BLaER1 treated with 17β-estradiol and CSF1 and Interleukin-3, amounts not matched to agents 10 nM and 100 nM (cell line): ENCODE measurements at regions not wholly inside any gene's neighbourhood (a gene's known extent, or its start where the extent isn't known, plus 50 kb on each side); places are given as distances from the start of the nearest gene placed in this dataset.
A peak's percentile ranks its signal among the peaks of the same experiment; 100 is the strongest.

Experiments used
- H3K27ac ChIP-seq, 11 experiments: shearing (Covaris generic); formaldehyde crosslinking; 2 replicates each; pipeline ENCODE4 v1.8.1; 2022
- H3K27me3 ChIP-seq, 11 experiments: shearing (Covaris generic); formaldehyde crosslinking; 2 replicates each; pipeline ENCODE4 v1.8.1; 2022
- H3K36me3 ChIP-seq, 11 experiments: shearing (Covaris generic); formaldehyde crosslinking; 2 replicates each; pipeline ENCODE4 v1.8.1; 2022
- H3K4me1 ChIP-seq, 10 experiments: shearing (Covaris generic); formaldehyde crosslinking; 2 replicates each; pipeline ENCODE4 v1.8.1; 2022
- H3K4me2 ChIP-seq, 11 experiments: shearing (Covaris generic); formaldehyde crosslinking; 2 replicates each; pipeline ENCODE4 v1.8.1; 2022
- H3K4me3 ChIP-seq, 10 experiments: shearing (Covaris generic); formaldehyde crosslinking; 2 replicates each; pipeline ENCODE4 v1.8.1; 2022
- H3K9ac ChIP-seq, 11 experiments: shearing (Covaris generic); formaldehyde crosslinking; 2 replicates each; pipeline ENCODE4 v1.8.1; 2022
- H3K9me3 ChIP-seq, 11 experiments: shearing (Covaris generic); formaldehyde crosslinking; replicated peaks in 1 of 11; 2 replicates each; pipeline ENCODE4 v1.8.1; 2022
- H4K20me1 ChIP-seq, 11 experiments: shearing (Covaris generic); formaldehyde crosslinking; 2 replicates each; pipeline ENCODE4 v1.8.1; 2022
- Cebpa-rat ChIP-seq, 11 experiments: shearing (Covaris generic); IDR thresholded peaks; 2 replicates each; pipeline ENCODE4 v1.8.1; 2022

GRCh38 chr17:27236717-27237315 is 57.1 kb upstream of the WSB1 start:
- Histone ChIP-seq H3K27me3 (no peaks in the 10 kb centered on the region), H3K27ac (peak overlapping the region in 2 of 11 experiments; percentile 91 to 96; a peak in 2 of 22 replicates), H3K36me3 (no peaks in the 10 kb centered on the region), H3K4me2 (peak overlapping the region in 3 of 11 experiments; percentile 84 to 96 (median 90); a peak in 3 of 22 replicates), H4K20me1 (no peaks in the 10 kb centered on the region), H3K9ac (peak overlapping the region in 1 of 11 experiments; percentile 78; a peak in 2 of 22 replicates), H3K4me3 (no peak overlapping the region), H3K9me3 (no peaks in the 10 kb centered on the region), H3K4me1 (peaks cover 16 to 91% (median 41%) of the 10 kb centered on the region in 10 experiments)
- no peak for TF ChIP-seq Cebpa-rat (IDR thresholded peaks at IDR 0.05)

GRCh38 chr17:27237890-27238289 is 56.0 kb upstream of the WSB1 start:
- Histone ChIP-seq H3K4me1 (peaks cover 15 to 100% (median 41%) of the 10 kb centered on the region in 10 experiments), H3K9ac (peak overlapping the region in 3 of 11 experiments; percentile 18 to 78 (median 78); a peak in 3 of 22 replicates), H3K9me3 (no peaks in the 10 kb centered on the region), H3K27me3 (no peaks in the 10 kb centered on the region), H3K27ac (peak overlapping the region in 6 of 11 experiments; percentile 9 to 96 (median 77); a peak in 11 of 22 replicates), H3K4me2 (peak overlapping the region in 4 of 11 experiments; percentile 83 to 96 (median 87); a peak in 8 of 22 replicates), H4K20me1 (no peaks in the 10 kb centered on the region), H3K4me3 (no peak overlapping the region), H3K36me3 (no peaks in the 10 kb centered on the region)
- no peak for TF ChIP-seq Cebpa-rat (IDR thresholded peaks at IDR 0.05)

GRCh38 chr17:27239046-27239445 is 54.9 kb upstream of the WSB1 start:
- H4K20me1 ChIP-seq, result no peaks in the 10 kb centered on the region
- H3K4me3 ChIP-seq, result peak overlapping the region in 2 of 10 experiments; percentile 7 to 18; a peak in 2 of 20 replicates
- peak overlapping the region in 9 of 11 experiments; percentile 2 to 78 (median 59); a peak in 12 of 22 replicates for H3K9ac ChIP-seq
- H3K4me1 ChIP-seq, result peaks cover 14 to 100% (median 33%) of the 10 kb centered on the region in 10 experiments
- no peaks in the 10 kb centered on the region for H3K27me3 ChIP-seq
- no peaks in the 10 kb centered on the region for H3K36me3 ChIP-seq
- TF ChIP-seq Cebpa-rat (IDR thresholded peaks at IDR 0.05), result no peak
- peak overlapping the region; percentile 32 to 96 (median 60) for H3K4me2 ChIP-seq
- H3K27ac ChIP-seq, result peak overlapping the region in 9 of 11 experiments; percentile 19 to 96 (median 76); a peak in 17 of 22 replicates
- H3K9me3 ChIP-seq, result peaks cover 0 to 1% (median 0%) of the 10 kb centered on the region in 11 experiments; a peak in 2 of 22 replicates

- peak overlapping the region in 5 of 11 experiments; percentile 2 to 78 (median 67); a peak in 7 of 22 replicates for H3K9ac ChIP-seq
- no peaks in the 10 kb centered on the region for H3K36me3 ChIP-seq
- H3K4me2 ChIP-seq, result peak overlapping the region; percentile 32 to 96 (median 60); a peak in 18 of 22 replicates
- H3K4me1 ChIP-seq, result peaks cover 16 to 100% (median 38%) of the 10 kb centered on the region in 10 experiments
- peaks cover 0 to 7% (median 0%) of the 10 kb centered on the region in 11 experiments; a peak in 2 of 22 replicates for H3K9me3 ChIP-seq
- no peaks in the 10 kb centered on the region for H4K20me1 ChIP-seq
- no peaks in the 10 kb centered on the region for H3K27me3 ChIP-seq
- no peak for TF ChIP-seq Cebpa-rat (IDR thresholded peaks at IDR 0.05)
- H3K27ac ChIP-seq, result peak overlapping the region in 7 of 11 experiments; percentile 37 to 96 (median 78); a peak in 11 of 22 replicates
- no peak overlapping the region for H3K4me3 ChIP-seq
These were observed 54.3 kb upstream of the WSB1 start for GRCh38 chr17:27239584-27239983.

- H3K4me2 ChIP-seq, result peak overlapping the region in 6 of 11 experiments; percentile 35 to 96 (median 72); a peak in 13 of 22 replicates
These were observed 53.7 kb upstream of the WSB1 start for GRCh38 chr17:27240086-27240801.

GRCh38 chr17:27240802-27241155 is 53.1 kb upstream of the WSB1 start:
- Histone ChIP-seq H3K4me2 (peak overlapping the region in 6 of 11 experiments; percentile 35 to 96 (median 72); a peak in 10 of 22 replicates), H3K4me3 (no peak overlapping the region), H3K27ac (peak overlapping the region in 5 of 11 experiments; percentile 25 to 91 (median 58); a peak in 7 of 22 replicates), H3K27me3 (no peaks in the 10 kb centered on the region), H3K9me3 (peaks cover 0 to 7% (median 0%) of the 10 kb centered on the region in 11 experiments; a peak in 2 of 22 replicates), H3K36me3 (no peaks in the 10 kb centered on the region), H4K20me1 (no peaks in the 10 kb centered on the region), H3K4me1 (peaks cover 24 to 98% (median 50%) of the 10 kb centered on the region in 10 experiments), H3K9ac (peak overlapping the region in 3 of 11 experiments; percentile 14 to 68 (median 58); a peak in 3 of 22 replicates)
- no peak for TF ChIP-seq Cebpa-rat (IDR thresholded peaks at IDR 0.05)

More at GRCh38 chr17:27240086-27240801, 53.7 kb upstream of the WSB1 start:
- Histone ChIP-seq H3K36me3 (no peaks in the 10 kb centered on the region), H3K4me1 (peaks cover 21 to 98% (median 45%) of the 10 kb centered on the region in 10 experiments), H3K9ac (peak overlapping the region in 4 of 11 experiments; percentile 14 to 68 (median 48); a peak in 5 of 22 replicates), H3K9me3 (peaks cover 0 to 7% (median 0%) of the 10 kb centered on the region in 11 experiments; a peak in 2 of 22 replicates), H3K4me3 (no peak overlapping the region), H3K27ac (peak overlapping the region in 7 of 11 experiments; percentile 11 to 91 (median 56); a peak in 12 of 22 replicates), H4K20me1 (no peaks in the 10 kb centered on the region), H3K27me3 (no peaks in the 10 kb centered on the region)
- no peak for TF ChIP-seq Cebpa-rat (IDR thresholded peaks at IDR 0.05)

GRCh38 chr17:27241346-27241946 is 52.5 kb upstream of the WSB1 start:
- no peaks in the 10 kb centered on the region for H3K27me3 ChIP-seq
- peaks cover 24 to 100% (median 54%) of the 10 kb centered on the region in 10 experiments for H3K4me1 ChIP-seq
- no peaks in the 10 kb centered on the region for H3K36me3 ChIP-seq
- no peaks in the 10 kb centered on the region for H4K20me1 ChIP-seq
- peak overlapping the region in 5 of 11 experiments; percentile 37 to 96 (median 84); a peak in 10 of 22 replicates for H3K4me2 ChIP-seq
- no peak overlapping the region for H3K4me3 ChIP-seq
- peak overlapping the region in 5 of 11 experiments; percentile 5 to 91 (median 18); a peak in 6 of 22 replicates for H3K27ac ChIP-seq
- H3K9me3 ChIP-seq, result peaks cover 0 to 7% (median 0%) of the 10 kb centered on the region in 11 experiments; a peak in 2 of 22 replicates
- peak overlapping the region in 1 of 11 experiments; percentile 58; a peak in 2 of 22 replicates for H3K9ac ChIP-seq
- no peak for TF ChIP-seq Cebpa-rat (IDR thresholded peaks at IDR 0.05)

- H3K27me3 ChIP-seq, result no peaks in the 10 kb centered on the region
- no peak overlapping the region for H3K4me3 ChIP-seq
- no peak overlapping the region for H3K9ac ChIP-seq
- peak overlapping the region in 7 of 11 experiments; percentile 29 to 95 (median 79); a peak in 7 of 22 replicates for H3K27ac ChIP-seq
- H3K4me2 ChIP-seq, result peak overlapping the region in 3 of 11 experiments; percentile 84 to 96 (median 90); a peak in 7 of 22 replicates
- no peaks in the 10 kb centered on the region for H3K36me3 ChIP-seq
- H3K9me3 ChIP-seq, result peaks cover 0 to 7% (median 0%) of the 10 kb centered on the region in 11 experiments; a peak in 2 of 22 replicates
- TF ChIP-seq Cebpa-rat (IDR thresholded peaks at IDR 0.05), result no peak
- H3K4me1 ChIP-seq, result peaks cover 24 to 100% (median 60%) of the 10 kb centered on the region in 10 experiments
- H4K20me1 ChIP-seq, result no peaks in the 10 kb centered on the region
These were observed 51.0 kb upstream of the WSB1 start for GRCh38 chr17:27242951-27243350.
